ENCODE measurements at regions not wholly inside any gene's neighbourhood (a gene's known extent, or its start where the extent isn't known, plus 50 kb on each side); places are given as distances from the start of the nearest gene placed in this dataset.
"Not testable (repeated sequence)": the region's sequence is repeated elsewhere in the genome, so short reads cannot be mapped to it uniquely, and the experiment has no call there.

- no peak for DNase-seq
Observed at GRCh38 chr2:224104668-224105386, 65.7 kb upstream of the SERPINE2 start.

DNA sequence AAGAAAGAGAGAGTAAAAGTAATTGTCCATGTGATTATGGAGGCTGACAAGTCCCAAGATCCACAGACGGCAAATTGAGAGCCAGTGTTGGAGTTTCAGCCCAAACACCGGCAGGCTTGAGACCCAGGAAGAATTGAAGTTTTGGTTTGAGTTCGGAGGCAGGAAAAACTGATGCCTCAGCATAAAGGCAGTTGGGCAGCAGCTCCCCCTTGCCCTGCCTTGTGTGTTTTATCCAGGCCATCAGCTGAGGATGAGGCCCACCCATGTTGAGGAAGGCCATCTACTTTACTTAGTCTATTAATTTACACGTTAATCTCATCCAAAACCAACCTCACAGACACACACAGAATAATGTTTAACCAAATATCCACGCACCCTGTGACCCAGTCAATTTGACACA lies 64.6 kb upstream of the SERPINE2 start:
- no peak for DNase-seq

DNA sequence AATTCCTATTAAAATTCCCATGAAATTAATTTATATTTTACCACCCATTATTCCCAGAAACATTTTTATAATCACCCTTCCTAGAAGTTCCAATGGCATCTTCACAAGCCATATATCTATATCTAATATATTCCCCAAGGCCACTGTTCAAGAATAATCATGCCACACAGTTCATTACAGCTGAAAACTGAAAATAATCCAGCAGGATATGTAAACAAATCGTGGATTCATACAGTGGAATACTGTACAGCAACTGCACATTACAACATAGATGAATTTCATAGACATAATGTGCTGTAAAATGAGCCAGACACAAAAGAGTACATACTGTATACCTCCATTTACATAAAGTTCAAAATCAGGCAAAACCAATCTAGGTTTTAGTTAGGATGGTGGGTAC lies 63.9 kb upstream of the SERPINE2 start:
- no peak for DNase-seq

GRCh38 chr2:224101820-224102630 lies 62.9 kb upstream of the SERPINE2 start:
- no peak for DNase-seq

- DNase-seq, result no peak
Observed at GRCh38 chr2:224099861-224100643, 61.0 kb upstream of the SERPINE2 start.

- DNase-seq, result no peak
Observed at GRCh38 chr2:224098481-224099230, 59.6 kb upstream of the SERPINE2 start.

DNA sequence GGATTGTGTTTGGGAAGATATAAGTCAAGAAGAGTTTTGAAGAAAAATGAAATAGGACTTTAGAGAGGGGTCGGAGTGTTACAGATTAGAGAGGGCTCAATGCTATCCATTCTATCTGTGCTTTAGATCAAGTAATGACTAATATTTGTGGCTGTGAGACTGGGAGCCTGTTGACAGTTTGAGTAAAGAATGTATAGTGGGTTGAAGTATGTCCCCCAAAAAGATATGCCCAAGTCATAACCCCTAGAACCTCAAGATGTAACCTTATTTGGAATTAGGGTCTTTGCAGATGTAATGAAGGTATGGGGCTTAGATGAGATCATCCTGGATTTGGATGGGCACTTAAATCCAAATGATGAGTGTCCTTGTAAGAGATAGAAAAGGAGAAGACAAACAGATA lies 55.3 kb upstream of the SERPINE2 start:
- DNase-seq, result no peak

DNA sequence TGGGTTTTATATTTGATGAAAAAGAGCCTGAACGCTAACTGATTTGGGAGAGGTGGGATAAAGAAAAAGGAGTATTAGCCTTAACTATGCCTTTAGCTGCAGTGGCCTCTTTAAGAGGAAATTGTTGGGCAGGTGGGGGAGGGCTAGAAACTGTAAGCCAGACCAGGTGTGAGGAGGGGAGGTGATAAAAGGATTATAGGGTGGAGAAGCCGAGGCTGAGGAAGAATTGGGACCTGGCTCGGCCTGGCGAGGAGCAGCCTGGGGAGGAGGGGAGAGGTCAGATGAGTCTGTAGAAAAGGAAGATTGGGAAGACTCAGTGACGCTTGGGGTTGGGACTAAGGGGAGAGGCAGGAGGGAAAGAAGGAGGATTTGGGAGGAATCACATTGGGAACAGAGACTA lies 52.6 kb upstream of the SERPINE2 start:
- DNase-seq, result not testable (repeated sequence)

GRCh38 chr2:224089606-224090005 lies 50.5 kb upstream of the SERPINE2 start:
- not testable (repeated sequence) for DNase-seq

Measured in NCI-H1436 treated with DMSO at 0.1 percent for 48 hours (cell line).